GM12874 (cell line): ENCODE measurements at regions not wholly inside any gene's neighbourhood (a gene's known extent, or its start where the extent isn't known, plus 50 kb on each side); places are given as distances from the start of the nearest gene placed in this dataset.

Experiments used
- TF ChIP-seq, protein P1 (sequence below): IDR thresholded peaks from 2 replicates; pipeline ENCODE4 v1.5.1; 2011; ENCODE audit warnings: low read depth, mild to moderate bottlenecking, control low read depth, low read length, moderate library complexity; ENCODE audit not compliant: insufficient read depth

DNA sequence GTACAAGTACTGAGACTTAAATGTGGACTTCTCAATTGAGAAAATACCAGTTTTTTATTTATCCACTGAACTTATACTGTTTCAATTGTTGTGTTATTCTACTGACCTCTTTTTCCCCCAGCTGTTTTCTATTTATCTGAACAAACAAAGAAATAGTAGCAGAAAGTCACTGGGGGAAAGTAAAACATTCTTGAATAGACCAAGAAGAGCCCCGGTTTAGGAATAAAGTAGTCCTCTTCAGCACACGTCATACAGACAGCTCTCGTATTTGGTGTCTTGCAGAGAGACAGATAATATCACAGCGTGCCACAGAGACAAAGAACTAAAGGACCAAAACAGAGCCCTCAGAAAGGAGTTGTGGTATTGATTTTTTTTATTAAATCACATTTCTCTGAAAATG lies 1159.1 kb upstream of the CDH8 start:
- TF ChIP-seq, protein P1, sequence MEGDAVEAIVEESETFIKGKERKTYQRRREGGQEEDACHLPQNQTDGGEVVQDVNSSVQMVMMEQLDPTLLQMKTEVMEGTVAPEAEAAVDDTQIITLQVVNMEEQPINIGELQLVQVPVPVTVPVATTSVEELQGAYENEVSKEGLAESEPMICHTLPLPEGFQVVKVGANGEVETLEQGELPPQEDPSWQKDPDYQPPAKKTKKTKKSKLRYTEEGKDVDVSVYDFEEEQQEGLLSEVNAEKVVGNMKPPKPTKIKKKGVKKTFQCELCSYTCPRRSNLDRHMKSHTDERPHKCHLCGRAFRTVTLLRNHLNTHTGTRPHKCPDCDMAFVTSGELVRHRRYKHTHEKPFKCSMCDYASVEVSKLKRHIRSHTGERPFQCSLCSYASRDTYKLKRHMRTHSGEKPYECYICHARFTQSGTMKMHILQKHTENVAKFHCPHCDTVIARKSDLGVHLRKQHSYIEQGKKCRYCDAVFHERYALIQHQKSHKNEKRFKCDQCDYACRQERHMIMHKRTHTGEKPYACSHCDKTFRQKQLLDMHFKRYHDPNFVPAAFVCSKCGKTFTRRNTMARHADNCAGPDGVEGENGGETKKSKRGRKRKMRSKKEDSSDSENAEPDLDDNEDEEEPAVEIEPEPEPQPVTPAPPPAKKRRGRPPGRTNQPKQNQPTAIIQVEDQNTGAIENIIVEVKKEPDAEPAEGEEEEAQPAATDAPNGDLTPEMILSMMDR: no peak

DNA sequence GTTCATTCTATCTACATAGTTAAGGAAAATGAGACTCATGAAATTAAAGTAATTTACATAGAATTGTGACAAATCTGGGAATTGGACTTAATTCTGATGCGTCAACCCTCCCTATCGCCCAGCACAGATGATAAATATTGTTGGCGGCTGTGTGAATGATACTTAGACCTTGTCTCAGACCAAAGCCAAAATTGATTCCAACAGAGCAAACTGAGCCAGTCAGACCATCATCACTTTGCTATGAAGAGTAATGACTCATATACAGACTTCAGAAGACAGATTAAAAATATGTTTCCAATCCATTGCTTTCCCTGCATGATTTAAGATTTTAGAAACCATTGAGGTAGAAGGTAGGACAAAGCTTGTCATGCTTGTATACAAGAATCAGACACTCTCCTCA lies 1156.7 kb upstream of the CDH8 start:
- TF ChIP-seq, protein P1: no peak

DNA sequence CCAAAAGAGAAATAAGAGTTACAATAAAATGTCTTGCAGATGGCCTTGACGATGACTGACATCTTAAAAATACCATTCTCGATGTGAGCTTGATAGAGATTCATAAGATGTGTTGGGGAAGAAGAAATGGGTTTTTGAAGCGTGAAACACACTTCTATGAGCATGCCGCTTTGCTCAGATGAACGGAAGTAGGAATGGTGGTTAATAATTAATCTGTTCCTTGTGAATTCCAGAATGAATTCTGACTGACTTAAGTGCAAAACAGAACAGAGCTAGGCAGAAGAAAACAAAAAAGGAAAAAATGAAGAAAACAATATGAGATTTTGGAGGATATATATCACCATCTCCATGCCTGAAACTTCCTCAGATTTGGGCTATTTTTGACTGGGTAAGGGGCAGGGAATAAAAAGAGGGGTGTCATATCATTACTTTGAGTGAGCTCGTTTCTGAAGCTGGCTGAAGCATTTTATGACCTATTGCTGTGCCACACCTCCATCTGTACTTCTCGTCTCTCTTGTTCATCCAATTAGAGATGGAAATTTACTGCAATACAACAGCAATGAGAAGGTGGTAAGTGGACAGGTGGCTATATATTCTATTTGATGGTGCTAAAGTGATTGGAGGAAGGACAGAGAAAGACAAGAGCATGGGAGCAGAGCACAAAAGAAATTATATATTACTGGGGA lies 1152.0 kb upstream of the CDH8 start:
- TF ChIP-seq, protein P1: no peak

DNA sequence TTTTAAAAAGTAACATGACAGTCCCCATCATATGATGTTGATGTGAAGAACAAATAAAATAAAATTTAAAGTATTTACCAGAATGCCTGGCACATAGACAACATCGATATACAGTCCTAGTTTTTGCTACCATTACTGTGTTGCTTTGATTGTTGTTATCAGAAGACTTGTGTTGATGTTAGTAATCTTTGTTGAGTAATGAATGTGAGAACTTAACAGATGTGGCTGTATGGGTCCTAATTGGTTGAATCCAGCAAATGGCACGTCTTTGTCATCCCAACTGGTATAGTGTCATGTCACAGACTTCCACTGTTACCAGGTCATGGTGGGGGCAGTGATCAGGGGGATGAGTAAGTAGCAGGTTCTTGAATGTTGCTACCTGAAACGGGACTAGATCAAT lies 1151.4 kb upstream of the CDH8 start:
- TF ChIP-seq, protein P1: no peak

DNA sequence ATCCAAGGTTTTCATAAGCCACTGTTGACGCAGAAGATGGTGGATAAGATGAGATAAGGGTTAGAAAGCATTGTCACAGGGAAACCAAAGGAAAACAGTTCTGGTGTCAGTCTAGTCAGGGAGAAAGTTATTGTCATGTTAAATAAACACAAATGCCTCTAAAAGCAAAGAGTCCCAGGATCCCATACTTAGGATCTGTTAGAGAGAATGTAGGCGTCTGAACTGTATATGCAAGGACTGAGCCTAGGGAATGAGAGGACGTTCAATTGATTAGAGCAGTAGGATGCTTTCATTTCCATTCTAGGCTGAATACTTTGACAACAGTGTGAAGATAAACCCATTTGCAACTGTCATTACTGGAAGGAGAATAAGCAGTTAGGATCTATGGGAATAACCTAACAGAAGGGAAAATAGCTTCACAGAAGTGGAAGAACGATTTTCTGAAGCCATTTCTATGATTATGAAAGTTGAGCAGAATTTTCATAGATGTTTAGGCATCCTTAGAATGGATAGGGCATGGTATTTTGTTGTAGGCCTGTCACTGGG lies 1149.1 kb upstream of the CDH8 start:
- TF ChIP-seq, protein P1: no peak

DNA sequence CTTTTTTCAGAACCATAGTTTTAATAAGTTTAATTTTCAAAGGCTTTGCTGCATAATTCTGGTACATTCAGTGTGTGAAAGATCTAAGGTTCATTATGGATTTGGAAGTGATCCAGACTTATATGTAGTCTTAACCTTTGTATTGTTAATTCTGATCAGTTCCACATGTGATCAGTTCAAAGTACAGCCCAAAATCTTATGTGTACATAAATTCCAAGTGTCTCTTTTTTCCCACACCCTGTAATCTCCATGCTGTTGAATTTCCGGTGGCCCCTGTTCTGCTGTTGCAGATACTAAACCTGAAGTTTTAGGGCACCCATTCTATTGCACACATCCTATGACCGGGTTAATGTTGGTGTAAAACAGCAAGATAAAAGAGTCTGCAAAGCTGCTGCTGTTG lies 1147.5 kb upstream of the CDH8 start:
- TF ChIP-seq, protein P1: no peak

DNA sequence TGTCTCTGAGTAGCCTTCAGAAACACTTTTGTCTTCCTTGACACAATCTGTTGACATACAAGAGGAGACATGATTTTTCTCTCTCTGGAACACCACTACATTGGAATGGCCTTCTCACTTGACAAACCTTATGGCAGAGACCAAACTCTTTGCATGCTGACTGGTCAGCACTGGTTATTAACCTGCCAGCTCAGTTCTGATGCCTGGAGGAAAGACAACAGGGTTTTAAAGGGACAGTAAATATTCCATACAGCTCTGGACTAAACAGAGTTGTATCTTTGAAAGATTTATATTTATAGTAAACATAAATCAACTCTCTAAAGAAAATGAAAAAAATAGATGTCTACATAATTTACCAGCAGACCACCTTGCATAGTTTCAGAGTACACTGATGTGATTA lies 1139.1 kb upstream of the CDH8 start:
- TF ChIP-seq, protein P1: no peak

DNA sequence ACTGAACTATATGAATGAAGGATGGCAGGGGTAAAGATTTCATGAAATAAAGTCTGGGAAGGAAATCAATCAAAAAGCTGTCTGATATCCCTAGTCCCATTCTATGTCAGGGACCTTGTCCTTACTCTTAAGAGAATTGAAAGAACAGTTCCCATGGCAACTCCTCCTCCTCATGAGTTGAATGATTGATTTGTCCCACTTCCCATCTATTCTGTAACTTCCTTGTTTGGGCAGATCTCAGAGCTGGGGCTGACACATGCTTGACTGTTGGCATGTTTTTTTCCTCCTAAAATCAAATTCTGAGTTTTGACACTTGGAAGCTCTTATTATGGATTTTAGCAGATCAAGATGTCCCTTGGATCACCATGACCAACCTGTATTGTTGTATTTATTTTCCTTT lies 1138.6 kb upstream of the CDH8 start:
- TF ChIP-seq, protein P1: no peak
